IPS-NIHi7 (cell line): ENCODE measurements at regions not wholly inside any gene's neighbourhood (a gene's known extent, or its start where the extent isn't known, plus 50 kb on each side); places are given as distances from the start of the nearest gene placed in this dataset.

ENCODE experiments used
- DNase-seq: peaks from one replicate; pipeline ENCODE4 v3.0.0; 2012; ENCODE audit warnings: mixed read lengths; ENCODE audit errors: extremely low spot score

GRCh38 chr5:168039039-168039438 lies 252.4 kb upstream of the WWC1 start:
- no peak for DNase-seq

DNA sequence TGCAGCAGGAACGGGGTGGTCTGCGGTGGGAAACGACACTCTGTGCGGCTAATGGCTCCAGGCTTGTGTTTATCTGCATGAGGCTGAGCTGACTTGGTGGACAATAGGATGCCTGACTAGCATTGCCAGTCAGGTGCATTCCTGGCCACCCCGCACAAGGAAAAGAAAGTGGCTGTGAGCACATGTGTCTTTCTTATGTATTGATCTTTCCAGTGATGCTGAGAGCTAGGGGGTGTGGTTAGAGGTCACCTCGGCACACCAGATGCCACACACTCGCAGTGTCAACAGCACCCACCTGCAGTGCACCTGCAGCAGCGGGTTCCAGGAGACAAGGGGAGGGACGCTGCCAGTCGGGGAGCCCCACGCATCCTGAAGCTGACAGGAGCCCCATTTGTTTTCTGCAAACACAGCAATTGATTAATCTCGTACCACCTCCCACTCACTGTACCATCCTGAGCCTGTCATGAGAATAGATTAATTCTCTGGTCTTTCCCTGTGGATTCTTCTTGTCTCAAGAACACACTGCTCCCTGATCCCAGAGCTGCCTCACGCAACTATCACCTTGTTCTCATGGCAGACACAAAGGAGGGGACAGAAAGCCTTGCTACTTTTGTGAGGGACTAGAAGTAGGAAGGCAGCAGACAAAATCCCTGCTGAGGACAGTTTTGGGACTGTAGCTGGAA lies 251.7 kb upstream of the WWC1 start:
- no peak for DNase-seq

DNA sequence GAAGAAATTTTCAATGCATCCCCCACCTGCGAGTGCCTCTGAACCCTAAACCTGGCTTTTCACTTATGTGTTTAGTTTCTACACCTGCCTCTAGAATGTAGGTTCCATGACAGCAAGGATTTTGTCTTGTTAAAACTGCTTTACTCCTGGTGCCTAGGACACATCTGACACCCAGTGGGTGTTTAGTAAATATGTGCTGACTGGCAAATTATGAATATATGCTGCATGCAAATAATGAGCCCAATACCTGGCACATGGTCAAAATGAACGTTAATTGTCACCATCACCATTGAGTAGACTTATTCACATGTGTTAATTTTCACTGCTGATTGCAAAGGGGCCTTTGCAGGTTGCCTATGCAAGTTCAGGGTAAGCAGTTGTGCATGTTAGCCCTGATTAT lies 249.9 kb upstream of the WWC1 start:
- DNase-seq = no peak

GRCh38 chr5:168042284-168043068 lies 249.0 kb upstream of the WWC1 start:
- DNase-seq = no peak

GRCh38 chr5:168046163-168046562 lies 245.3 kb upstream of the WWC1 start:
- no peak for DNase-seq

- DNase-seq = peak; percentile 83
Observed at GRCh38 chr5:168047043-168047668, 244.3 kb upstream of the WWC1 start.

DNA sequence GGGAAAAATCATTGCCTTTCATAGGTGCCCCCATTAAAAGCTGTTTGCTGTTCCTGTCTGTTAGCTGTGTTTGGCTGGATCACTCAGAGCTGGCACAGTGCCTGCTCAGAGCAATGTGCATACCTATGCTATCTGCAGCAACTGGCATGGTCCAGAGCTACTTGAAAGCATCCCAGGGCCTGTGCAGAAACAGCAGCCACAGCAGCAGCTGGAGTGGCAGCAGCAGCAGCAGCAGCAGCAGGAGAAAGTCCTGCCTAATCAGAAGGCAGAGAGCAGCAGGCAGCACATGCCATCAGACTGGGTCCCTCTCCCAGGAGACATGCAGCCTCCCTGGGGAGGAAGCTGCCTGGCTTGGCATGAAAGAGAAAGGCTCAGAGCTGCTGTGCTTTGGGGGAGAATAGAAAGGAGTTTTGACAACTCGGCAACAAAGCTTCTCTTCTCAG lies 243.8 kb upstream of the WWC1 start:
- DNase-seq = peak; percentile 41

GRCh38 chr5:168048486-168048885 lies 243.0 kb upstream of the WWC1 start:
- no peak for DNase-seq

GRCh38 chr5:168052686-168053085 lies 238.8 kb upstream of the WWC1 start:
- DNase-seq = no peak

DNA sequence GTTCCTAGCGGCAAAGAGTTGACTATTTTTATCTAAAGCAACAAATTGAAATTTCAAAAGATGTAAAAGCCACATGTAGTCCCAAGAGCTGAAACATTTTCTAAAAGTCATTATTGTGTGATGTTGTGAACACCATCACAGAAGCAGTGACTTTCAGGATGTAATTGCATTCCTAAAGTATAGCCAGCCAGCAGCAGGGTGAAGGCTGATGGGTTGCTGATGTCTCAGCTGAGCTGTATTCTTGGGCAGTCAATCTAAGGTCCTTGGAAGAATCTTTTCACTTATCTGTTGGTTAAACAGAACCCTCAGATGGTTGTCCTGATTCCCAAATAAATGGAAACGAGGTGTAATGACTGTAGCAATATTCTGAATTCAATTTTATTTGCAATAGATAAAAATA lies 237.4 kb upstream of the WWC1 start:
- no peak for DNase-seq

- no peak for DNase-seq
Observed at GRCh38 chr5:168055141-168055683, 236.2 kb upstream of the WWC1 start.

- no peak for DNase-seq
Observed at GRCh38 chr5:168055961-168056360, 235.5 kb upstream of the WWC1 start.

GRCh38 chr5:168056499-168057182 lies 234.8 kb upstream of the WWC1 start:
- no peak for DNase-seq

- DNase-seq = no peak
Observed at GRCh38 chr5:168057905-168058304, 233.5 kb upstream of the WWC1 start.

DNA sequence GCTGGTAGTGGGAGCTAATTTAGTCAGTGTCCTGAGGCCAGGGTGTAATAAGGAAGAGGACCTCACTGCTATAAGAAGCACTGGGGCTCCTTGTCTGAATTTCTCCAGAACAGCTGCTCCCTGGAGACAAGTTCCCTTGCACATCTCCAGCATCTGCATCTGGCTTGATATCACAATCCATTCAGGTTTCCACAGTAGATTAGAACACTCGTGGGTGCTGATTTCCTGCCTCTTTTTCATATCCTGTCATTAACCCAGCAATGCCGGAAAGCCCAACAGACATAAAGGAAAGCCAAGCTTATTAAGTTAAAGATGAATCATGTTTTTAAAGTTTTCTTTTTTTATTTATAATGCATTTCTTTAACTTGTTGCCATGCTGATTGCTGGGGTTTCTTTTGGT lies 232.3 kb upstream of the WWC1 start:
- no peak for DNase-seq

DNA sequence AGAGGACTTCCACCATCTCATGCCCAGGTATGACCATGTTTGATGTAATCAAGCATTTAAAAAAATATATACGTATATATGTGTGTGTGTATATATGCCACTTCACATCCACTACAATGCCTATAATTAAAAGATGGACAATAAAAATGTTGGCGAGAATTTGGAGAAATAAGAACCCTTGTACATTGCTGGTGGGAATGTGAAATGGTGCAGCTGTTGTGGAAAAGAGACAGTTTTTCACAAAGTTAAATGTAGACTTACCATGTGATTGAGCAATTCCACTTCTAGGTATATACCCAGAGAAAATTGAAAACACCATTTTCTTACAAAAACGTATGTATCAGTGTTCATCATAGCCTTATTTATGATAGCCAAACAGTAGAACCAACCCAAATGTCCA lies 229.2 kb upstream of the WWC1 start:
- DNase-seq = no peak

DNA sequence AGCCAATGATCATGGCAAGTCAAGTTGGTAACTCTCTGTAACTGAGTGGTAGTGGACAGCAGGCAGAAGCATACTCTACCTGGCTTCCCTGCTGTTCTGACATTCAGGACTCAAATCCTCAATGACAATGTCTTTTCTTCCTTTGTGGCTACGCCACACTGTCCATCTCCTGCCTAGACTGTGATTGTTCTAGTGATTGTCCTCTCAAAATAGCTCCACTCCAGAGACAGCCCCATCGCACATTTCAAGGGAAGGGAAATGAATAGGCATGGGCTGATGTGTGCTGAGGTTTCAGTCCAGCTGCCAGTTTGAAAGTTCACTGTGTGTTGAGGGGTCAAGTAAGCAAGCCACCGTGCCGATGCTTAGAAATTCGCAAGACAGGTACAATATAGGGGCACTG lies 227.0 kb upstream of the WWC1 start:
- DNase-seq = no peak

DNA sequence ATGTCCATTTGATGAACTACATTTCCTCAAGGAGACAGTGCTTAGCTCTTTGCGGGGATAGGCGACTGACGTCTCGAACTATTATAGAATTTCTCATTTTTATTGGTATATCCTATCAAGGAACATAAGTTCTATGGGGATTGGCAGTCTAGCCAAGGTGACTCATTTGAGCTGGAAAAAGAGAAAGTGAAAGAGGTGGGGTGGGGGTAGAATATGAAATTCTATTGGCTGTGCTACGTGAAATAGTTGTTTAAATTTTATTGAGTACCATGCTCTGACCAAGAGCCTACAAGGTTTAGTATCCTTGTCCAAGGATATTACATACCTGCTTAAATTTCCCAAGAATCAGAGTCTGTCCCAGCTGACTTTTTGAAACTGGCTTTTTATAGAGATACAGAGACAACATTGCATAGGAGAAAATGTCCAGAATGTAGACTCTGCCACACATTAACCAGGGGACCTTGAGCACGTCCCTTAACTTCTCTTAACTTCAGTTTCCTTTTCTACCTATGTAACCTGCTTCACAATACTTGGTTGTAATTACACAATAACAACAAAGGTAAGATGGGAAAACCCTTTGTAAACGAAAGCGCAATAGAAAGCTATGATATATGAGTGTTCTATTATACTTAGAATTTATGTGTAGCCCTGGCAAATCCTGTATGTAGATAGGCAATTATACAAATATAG lies 226.4 kb upstream of the WWC1 start:
- no peak for DNase-seq

DNA sequence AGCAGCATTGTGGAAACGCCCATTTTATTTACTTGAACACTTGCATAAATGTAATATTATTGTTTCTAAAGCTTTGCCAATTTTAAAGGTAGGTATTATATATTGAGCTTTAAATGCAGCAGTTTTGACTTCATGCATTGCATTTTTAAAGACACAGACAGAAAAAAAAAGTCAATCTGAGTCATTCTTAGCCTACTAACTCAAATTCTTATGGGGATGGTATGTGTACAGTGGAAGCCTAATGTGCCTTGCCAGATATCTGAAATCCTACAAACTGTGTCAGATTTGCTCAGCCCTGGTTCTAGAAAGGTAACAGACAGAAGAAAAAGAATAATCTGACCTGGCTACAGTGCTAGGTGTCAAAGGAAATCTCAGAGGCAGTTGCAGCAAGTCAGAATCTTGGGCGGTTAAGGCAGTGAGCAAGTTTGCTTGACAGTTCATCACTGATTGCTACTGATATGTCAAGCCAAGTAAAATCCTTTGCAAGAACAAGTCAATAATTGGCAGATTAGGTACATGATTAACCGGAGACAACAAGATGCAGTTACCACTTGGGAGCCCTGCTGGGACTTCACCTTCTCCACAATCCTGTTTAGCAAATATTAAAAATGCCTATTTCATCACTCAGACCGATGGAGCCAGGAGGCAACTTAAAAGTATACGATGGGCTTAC lies 224.8 kb upstream of the WWC1 start:
- DNase-seq = no peak

DNA sequence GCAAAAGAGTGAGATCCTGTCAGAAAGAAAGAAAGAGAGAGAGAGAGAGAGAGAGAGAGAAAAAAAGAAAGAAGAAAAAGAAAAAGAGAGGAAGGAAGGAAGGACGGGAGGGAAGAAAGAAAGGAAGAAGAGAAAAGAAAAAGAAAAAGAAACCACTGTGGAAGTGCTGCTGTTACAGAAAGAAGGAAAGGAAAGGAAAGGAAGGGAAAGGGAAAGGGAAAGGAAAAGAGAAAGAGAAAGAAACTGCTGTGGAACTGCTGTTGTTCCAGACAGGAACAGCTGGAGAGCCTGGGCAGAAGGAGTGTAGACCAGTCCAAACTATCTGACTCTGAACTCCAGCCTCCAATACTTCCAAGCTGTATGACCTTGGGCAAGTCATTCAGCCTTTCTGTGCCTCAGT lies 220.7 kb upstream of the WWC1 start:
- DNase-seq = no peak

DNA sequence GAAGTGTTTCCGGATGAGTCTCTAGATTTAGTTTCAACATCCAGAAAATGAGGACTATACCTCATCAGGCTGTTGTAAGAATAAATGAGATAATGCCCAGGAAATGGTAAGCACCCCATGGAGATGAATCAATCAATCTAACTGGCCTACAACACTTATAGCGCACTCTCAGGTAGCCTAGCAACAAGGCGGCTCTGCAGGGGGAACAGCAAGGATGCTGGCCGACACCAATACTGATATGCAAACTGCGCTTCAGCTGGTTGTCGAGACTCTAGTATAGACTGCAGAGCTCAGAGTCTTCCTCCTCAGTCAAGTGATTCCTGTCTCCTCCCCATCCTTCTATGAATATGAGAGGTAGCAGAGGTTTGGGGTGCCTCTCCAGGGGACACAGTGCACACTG lies 218.8 kb upstream of the WWC1 start:
- no peak for DNase-seq
